Fibroblast of skin of back (primary cell): ENCODE measurements at regions not wholly inside any gene's neighbourhood (a gene's known extent, or its start where the extent isn't known, plus 50 kb on each side); places are given as distances from the start of the nearest gene placed in this dataset.

Source experiments
- DNase-seq: peaks from one replicate; pipeline ENCODE4 v3.0.0-alpha.2; 2013

DNA sequence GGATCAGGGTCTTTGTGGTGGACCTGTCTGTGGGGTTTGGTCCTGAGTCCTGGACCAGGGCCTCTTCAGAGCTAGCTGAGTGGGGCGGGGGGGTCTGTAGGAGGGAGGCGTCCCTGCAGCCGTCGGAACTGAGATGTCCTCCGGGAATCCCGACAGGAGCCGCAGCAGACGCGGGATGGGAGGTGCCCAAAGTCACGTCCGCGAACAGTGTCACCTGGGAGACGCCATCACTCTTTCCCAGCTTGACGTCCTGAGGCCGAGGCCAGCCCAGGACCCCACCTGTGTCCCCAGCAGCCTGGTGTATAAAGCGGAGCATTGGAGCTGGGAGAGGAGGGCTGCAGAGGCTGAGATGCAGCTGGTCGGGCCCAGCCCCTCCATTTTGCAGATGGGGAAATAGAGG, 1234.7 kb downstream of the BRD1 start:
- no peak for DNase-seq

DNA sequence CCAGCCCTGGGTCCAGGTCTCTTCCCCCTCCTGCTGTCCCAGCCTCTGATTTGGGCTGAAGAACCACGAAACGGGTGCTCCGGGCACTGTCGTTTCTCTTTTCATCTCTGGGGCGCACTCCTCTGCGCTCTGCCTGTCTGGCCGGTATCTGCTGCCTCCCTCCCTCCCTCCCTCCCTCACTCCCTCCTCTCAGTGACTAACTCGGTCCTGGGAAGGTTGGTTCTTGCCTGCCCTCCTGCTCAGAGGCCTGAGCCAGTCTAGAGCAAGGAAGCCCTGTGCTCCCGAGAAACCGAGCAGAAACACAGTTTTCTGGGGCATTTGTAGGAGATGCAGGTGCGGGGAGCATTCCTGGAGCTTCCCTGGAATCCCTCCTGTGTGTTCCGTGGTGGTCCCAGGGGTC, 1235.2 kb downstream of the BRD1 start:
- no peak for DNase-seq

DNA sequence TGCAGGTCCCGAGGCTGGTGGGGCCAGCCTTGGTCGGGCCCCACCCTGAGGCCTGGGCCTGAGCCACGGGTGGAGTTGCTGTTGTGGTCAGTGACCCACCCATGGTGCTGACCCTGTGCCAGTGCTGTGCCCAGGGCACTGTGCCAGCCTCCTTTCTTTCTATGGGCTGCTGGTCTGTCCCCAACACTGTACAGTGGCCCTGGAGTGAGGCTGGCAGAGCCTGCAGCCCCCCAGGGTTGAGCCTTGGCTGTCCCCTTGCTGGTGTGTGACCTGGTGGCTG, 1235.7 kb downstream of the BRD1 start:
- DNase-seq, result no peak

DNA sequence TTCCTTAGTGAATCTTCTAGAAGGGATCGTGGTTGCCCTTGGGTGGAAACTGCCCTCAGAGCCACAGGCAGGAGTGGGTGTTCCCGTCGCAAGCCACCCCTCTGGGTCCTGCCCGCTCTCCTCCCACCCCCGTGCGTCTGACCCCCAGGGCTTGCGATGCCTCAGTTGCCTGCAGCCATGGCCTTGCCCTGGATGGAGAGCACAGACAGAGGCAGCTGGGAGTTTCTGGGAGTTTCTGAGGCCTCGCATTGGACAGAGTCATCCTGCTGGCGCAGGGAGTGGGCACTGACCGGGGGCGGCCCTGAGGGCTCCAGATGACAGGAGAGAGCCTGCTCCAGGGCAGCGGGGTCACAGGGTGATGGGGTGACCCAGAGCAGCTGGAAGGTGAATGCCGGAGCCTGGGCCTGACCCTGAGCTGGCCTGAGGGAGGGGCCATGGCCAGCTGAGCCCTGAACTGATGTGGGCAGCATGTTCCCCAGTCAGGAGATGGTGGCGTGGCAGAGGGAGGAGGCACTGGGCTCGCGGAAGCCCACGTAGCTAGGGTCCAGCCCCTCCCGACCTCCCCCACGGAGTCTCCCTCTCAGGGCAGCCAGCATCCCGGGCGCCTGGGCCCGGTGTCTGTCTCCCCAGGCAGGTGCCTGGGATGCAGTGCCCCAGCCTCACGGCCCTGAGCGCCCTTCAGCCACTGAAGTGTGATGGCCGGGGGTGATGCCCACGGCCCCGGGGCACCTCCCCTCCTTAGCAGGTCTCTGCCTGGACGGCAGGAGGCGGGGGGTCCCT, 1236.2 kb downstream of the BRD1 start:
- DNase-seq, result no peak

DNA sequence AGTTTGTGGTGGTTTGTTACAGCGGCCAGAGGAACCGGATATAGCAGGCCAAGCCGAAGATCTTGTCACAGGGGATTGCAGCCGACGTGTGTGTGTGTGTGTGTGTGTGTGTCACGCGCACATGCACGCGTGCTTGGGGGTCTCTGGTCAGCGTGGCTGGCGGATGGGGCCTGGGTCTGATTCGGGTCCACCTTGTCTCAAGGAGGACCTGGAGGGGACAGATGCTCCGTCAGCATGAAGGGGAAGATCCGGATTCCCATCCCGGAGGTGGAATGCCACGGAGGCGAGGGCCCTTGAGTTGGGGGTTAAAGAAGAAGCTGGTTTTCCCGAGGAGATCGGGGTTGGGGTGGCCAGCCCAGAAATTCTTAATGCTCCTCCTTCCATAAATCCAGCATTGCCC, 1237.8 kb downstream of the BRD1 start:
- no peak for DNase-seq

DNA sequence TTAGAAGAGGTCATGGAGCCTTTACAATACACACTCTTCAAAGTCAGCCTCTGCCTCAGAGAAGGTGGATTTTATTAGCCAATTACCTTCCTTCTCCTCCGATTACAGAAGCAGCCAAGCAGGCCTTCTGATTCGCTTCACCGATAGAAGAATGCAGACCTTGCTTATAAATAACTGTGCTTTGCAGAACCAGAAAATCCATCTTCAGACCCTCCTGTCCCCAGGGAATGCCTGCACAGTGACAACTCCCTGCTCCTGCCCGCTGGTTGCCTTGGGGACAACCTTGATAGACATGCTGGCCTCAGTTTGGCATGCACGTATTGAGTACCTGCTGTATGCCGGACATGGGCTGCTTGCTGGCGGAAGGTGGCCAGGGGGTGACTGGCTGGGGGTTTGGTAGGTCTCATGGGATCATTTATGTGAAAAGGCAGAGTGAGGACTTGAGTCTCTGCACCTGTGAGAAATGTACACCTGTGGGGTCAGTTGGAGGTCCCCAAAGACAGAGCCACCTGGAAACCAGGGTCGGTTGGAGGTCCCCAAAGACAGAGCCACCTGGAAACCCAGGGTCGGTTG, 1238.7 kb downstream of the BRD1 start:
- no peak for DNase-seq

DNA sequence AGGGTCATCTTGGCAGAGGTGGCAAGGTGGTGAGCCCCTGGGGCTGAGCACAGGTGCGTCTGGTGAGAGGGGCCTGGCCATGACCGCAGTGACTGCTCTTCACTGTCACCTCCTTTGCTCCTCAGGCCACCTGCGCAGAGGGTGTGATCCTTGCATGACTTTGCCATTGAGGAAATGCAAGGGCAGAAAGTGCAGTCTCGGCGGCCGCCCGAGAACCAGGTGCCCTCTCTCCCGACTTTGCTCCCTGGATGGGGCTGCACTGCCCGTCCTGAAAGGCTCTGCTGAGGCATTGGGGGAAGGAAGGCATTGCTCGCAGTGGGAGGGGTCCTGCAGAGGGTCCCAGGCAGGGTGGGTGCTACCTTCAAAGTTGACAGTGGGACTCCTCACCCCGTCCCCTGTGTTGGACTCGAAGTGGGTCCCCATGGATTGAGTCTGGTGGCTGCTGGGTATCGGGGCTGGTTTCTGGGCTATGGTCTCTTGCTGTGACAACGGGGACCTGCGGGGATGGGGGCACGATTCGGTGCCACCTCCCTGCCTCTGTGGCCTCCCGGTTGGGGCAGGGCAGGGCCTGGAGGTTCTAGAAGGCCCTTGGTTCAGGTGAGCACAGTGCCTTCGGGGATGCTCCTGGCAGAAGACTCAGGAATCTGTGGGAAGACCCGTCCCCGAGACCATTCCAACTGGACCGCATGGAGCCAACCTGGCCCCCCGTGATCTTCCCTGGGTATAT, 1239.4 kb downstream of the BRD1 start:
- no peak for DNase-seq

DNA sequence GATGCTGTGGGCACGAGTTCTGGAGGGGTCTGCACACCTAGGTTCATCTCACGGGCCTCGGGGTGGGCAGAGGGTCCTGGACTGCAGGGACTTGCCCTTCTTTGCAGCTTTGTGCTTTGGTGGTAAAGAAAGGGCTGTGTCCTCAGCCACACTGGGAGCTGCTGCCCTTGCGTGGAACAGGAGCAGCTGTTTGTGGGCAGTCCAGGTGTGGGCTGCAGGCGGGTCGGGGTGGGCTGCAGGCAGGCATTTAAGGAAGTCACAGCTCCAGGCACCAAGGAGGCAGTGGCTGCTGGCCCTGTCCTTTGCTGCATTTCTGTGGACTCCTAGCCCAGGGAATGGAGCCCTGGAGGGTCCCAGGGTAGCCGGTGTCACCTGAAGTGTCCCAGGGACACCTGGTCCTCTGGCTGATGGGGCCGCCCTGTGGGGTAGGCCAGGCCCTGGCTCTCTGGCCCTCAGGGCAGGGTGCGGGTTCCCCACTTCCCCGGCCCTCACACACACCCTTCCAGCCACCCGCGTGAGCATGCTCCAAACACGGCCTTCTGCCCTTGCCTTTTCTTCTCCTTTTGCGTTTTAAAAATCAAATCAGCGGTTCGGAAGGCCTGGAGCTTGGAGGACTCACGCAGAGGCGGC, 1240.3 kb downstream of the BRD1 start:
- DNase-seq, result no peak

DNA sequence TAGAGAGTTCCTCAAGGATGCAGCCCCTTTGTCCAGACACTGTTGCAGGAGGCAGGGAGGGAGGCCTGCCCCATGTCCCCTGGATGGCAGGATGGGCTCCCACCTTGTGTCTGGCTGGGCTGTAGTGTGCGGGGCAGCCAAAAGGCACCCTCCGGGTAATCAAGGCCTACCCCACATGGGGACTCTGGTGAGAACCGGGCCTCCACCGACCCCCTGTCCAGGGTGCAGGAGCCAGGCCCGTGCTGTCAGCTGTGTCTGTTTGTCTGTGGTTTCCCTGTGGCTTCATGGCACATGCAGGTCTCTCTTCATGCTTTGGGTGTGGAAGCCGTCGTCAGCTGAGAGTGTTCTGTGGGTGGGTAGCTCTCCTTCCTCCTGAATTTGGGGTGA, 1240.9 kb downstream of the BRD1 start:
- DNase-seq, result no peak

DNA sequence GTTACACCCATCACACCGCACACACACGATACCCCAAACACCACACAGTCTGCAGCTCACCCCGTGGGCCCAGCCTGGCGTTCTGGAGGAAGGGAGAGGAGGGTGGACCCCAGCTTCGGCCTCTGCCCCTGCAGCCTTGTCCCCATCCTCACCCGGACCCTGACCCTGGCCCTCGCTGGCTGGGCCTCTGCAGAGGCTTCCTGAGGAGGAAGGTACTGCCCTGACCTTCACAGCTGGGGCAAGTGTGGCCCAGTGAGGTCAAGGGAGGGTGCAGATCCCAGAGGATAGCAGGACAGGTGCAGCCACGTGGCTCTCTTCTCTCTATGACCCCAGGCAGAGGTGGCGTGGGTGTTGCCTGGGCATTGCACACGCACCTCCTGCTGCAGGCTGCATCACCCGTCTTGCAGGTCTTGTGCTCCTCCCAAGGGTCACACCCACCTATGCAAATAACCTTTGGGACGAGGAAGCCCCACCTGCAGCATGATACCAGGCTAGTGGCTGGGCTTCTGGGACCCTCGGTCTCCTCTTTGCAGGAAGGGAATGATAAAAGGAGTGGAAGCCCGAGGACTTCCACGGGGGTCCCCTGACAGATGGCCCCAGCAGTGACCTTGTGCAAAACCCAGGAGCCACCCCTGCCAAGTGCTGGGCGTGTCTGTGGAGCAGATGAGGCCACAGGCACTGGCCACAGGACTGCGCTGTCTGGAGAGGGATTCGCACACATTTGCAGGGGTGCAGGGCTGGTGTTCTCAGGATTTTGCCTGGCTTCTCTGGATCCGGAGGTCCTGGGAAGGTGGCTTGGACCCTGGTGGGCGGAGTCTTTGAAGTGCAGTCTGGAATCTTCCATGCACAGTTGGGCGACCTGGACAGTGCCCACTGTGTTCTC, 1241.5 kb downstream of the BRD1 start:
- no peak for DNase-seq

DNA sequence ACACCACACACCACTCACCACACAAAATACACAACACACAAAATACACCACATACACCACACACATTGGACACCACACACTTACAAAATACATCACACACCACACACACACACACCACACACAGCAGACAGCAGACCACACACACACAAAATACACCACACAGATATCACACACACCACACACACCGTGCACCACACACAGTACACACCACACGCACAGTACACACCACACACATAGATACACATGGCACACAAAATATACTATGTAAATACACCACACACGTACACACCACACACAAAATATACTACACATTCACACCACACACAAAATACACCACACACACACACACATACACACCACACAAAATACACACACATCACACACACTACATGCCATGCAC, 1243.5 kb downstream of the BRD1 start:
- no peak for DNase-seq

DNA sequence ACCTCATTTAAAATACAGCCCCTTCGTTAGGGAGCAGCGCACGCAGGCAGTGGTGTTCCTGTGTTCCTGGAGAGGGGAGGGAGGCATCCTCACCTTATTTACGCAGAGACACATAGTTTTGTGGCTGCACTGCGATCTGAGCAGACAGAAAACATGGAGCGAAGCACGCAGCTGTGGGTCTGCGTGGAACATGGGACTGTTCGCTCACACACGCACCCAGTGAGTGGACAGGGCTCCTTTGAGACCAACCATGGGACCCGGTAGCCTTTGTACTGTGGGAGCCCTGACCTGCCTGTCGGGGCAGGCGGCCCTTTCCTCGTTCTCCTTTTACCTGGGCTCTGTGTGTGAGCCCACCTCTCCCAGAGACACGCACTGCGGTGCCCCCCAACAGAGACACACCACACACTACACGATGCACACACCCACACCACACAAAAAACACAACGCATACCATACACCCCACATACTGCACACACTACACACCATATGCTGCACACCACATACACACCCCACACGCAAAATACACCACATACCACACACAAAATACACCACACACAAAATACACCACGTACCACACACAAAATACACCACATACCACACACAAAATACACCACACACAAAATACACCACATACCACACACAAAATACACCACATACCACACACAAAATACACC, 1245.7 kb downstream of the BRD1 start:
- peak; percentile 17 for DNase-seq

DNA sequence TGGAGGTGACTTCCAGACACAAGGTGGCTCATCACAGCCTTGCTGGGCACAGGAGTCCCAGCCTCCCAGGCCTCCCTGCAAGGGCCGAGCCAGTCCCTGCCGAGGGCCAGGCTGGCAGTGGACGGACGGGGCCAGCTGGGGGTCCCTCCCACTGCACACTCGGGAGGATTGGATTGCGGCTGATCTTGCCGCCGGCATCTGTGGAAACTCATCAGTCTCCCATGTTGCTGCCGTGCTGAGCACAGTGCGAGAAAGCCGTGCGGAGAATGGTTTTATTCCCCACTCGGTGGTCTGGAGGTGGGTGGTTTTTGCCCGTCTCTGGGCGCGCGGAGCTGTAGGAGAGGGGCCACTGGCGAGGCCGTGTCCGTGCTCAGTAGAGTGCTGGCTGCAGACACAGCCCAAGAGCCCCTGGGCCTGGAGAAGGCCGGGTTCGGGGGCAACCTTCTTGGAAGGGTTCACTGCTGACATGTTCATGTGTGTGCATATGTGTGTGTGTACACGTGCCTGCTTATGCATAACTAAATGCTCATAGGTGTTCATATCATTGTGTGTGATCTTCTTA, 1246.4 kb downstream of the BRD1 start:
- DNase-seq, result no peak

DNA sequence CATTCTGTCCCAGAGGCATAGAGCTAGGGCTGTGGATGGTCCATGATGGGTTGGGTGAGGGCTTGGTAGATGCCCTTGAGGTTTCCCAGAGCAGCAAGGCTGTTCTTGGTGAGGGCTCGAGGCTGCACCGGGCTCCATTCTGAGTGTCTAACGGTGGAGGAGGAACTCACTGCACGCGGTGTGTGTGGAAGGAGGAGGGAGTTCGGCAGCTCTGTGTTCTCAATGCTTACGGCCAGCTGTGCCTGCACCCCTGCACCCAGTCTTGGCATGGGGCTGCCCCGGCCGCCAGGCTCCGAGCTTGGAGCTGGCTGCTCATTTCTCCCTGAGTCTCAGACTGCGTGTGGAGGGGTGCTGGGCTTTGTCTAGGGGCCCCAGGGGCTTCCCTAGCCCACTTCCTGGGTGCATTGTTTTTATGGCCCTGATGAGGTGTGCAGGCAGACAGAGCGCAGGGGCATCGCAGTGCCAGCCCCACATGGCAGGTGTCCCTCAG, 1247.1 kb downstream of the BRD1 start:
- no peak for DNase-seq

DNA sequence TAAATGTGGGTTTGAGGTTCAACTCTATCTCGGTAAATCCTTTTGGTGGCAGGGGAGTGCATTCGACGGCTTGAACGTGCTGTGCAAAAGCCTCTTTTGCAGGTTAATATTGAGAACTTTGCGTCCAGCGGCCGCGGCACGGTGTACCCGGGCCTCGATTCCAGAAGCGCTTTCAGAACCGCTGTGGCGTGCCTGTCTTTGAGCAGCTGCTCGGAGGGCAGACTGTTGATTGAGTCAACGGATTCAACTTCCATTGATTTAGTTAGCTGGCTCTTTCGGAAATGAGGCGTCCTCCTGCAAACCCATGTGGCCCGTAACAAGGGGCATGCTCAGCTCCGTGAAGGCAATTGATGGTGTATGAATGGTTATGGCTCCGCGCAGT, 1247.8 kb downstream of the BRD1 start:
- no peak for DNase-seq

DNA sequence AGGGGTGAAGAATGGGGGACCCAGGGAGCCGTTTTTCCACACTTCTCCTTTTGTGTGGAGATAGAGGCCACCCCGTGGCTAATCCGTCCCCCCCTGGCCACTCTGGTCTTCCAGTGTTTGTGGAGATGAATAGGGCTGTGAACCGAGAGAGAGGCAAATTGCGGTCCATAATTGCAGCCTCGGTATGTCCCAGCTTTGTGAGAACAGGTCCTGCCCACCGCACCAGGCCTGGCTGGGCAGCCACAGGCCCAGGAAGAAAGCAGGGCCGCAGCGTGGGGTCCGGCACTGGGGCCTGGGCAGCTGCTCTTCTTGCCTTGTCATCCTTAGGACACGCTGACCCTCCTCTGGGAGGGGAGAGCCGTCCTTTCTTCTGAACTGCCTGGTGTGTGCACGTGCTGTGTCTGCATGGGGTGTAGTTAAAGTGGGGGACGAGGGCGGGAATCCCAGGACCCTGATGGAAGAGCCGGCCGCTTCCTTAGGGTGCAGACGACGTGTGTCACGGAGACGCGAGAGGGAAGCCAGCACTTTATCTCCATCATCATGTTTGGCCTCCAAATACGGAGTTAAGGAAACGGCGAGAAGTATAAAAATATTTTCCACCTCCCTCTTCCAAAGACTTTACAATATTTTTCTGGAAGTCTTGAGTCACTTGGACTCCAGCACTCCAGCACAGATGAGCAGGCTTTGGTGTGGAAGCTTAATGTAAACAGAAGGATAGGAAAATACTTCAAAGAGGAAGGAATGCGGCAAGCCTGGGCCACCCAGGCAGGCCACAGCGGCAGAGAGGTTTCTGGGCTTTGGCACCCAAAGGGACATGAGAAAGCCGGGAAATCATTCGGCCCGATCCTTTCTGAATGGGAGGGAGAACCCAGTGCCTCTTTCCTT, 1248.4 kb downstream of the BRD1 start:
- DNase-seq, result peak; percentile 92

DNA sequence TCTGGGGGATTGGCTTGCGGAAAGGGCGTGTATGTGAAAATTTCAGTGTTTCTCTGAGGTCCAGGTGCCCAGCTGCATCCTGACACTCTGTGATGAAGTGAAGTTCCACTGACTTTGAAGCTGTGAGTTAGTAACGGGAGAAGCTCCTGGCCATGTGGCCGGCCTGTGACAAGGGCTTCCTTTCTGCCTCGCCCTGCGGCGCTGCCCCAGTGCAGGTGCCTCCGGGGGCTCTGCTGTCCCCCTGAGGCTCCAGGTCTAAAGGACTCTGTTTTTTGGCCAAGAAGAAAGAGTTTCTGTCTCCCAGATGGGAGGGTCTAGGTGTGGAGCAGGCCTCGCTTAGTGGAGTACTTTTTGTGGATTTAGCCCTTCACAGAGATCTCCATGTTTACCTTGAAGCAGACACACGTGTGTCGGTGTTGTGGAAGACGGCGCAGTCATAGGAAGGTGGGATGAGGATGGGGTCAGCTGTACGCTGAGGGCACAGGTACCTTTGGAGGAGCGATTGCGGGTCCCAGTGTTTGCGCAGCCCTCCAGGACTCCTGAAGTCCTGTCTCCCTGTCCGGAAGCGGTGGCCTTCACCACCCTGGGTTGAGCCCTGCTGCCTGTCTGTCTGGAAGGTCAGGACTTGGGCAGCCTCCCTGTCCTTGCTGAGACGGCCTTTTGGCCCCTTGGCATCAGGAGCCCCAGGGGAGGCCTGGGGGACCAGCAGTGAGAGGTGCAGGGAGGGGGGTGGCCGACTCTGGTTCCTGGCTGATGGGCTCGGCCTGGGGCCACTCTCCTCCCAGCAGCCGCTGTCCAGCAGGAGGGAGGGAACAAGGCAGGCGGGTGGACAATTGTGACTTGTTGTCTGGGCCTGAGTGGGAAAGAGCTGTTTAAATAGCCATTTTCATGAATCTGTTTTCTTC, 1249.3 kb downstream of the BRD1 start:
- DNase-seq, result peak; percentile 15

DNA sequence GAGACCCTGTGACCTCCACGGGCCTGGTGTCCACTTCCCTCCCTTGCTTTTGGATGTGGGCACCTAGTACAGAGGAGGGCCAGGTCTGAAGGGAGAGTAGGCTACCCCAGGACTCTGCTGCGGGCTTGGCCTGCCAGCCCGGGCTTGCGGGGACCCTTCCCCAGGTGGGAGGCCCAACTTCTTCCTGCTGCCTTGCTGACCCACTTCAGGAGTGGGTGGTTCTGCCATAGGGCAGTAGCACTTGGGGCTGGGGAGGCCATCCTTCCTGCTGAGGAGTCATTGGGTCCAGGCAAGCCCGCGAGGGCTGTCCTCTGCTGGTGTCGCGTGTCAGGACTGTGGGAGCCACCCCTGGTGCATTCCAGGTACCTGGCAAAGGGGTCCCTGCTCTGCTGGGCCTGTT, 1250.0 kb downstream of the BRD1 start:
- no peak for DNase-seq

DNA sequence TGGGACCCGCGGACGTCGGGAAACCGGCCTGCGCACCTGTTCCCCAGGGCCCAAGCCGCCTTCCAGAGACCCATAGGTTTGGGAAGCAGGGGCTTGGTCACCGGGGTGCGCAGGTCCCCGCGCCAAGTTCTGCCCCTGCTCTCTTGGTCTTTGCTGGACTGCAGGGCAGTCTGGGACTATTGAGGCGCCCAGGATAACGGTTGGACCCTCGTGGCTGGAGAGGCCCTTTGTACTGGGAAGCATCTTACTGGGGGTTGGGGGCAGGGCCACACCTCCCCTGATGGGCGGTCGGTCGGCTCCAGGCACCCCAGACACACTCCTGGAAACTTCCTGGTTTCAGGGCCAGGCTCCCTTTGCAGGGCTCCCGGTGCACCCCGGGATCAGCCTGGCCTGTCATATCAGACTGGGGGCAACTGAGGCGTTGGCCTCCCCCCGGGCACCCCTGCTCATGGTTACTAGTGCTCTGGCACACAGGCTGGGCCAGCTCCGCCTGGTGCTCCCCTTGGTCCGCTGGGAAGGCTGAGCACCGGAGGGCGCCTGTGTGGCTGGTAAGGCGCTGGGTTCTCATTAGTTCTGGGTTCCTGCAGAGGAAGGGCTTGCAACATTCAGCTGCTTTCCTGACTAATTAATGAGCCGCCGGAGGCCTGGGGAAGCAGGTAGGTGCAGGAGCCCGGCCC, 1250.5 kb downstream of the BRD1 start:
- peak; percentile 19 for DNase-seq
